Transverse colon (tissue), 4 donors: ENCODE measurements at regions not wholly inside any gene's neighbourhood (a gene's known extent, or its start where the extent isn't known, plus 50 kb on each side); places are given as distances from the start of the nearest gene placed in this dataset.

ENCODE experiments used
- DNase-seq: peaks from one replicate; pipeline ENCODE4 v3.0.0-alpha.2; 2019
- H3K27ac ChIP-seq, 4 donors: fragments of 200-600 bp; sonication (generic); 2 replicates each; pipeline ENCODE4 v1.5.1; 2016 to 2018; ENCODE audit warnings: inconsistent platforms in 4 of 4
- H3K27me3 ChIP-seq: fragments of 200-600 bp; sonication (generic); 2 replicates; pipeline ENCODE4 v1.5.1; 2017; ENCODE audit warnings: inconsistent platforms
- H3K36me3 ChIP-seq, 4 donors: fragments of 200-600 bp; sonication (generic); 2 replicates each; pipeline ENCODE4 v1.5.1; 2017 to 2019; ENCODE audit warnings: inconsistent platforms in 4 of 4
- H3K4me1 ChIP-seq, 4 donors: fragments of 200-600 bp; sonication (generic); 2 replicates each; pipeline ENCODE4 v1.5.1; 2017 to 2020; ENCODE audit warnings: inconsistent platforms in 4 of 4
- H3K4me3 ChIP-seq, 4 donors: fragments of 200-600 bp; sonication (generic); 1 replicate in 1 of 4; 2 replicates in 3 of 4; pipeline versions ENCODE4 v1.5.1 to v1.6.1; 2017 to 2019; ENCODE audit warnings: inconsistent platforms in 4 of 4
- H3K9me3 ChIP-seq, 2 donors: fragments of 200-600 bp; sonication (generic); 2 replicates each; pipeline ENCODE4 v1.5.1; 2017 to 2019; ENCODE audit warnings: inconsistent platforms in 2 of 2
- CTCF ChIP-seq, 5 experiments: fragments of 200-600 bp in 3 of 5; fragments of 450-650 bp in 2 of 5; sonication (generic) in 3 of 5; IDR thresholded peaks; 1 replicate in 2 of 5; 2 replicates in 3 of 5; pipeline ENCODE4 v1.5.1; 2016 to 2017; ENCODE audit warnings: antibody characterized with exemption in 5 of 5, inconsistent platforms in 3 of 5, mild to moderate bottlenecking in 2 of 5, moderate library complexity in 1 of 5
- EP300 ChIP-seq: sonication (generic); formaldehyde crosslinking; IDR thresholded peaks from one replicate; pipeline ENCODE4 v1.6.1; 2017; ENCODE audit warnings: antibody characterized with exemption, low read depth
- POLR2A ChIP-seq: fragments of 450-650 bp; IDR thresholded peaks from one replicate; pipeline ENCODE4 v1.6.1; 2016; ENCODE audit warnings: antibody characterized with exemption, mild to moderate bottlenecking, moderate library complexity
- POLR2AphosphoS5 ChIP-seq, 3 donors: sonication (generic); formaldehyde crosslinking; IDR thresholded peaks; one replicate each; pipeline ENCODE4 v1.6.1; 2016; ENCODE audit warnings: antibody characterized with exemption in 3 of 3
- WGBS, 2 donors: methylation state at CpG; one replicate each; pipeline ENCODE4 v1.1.5; 2018; ENCODE audit warnings: low coverage in 1 of 2; 5-methylcytosine and 5-hydroxymethylcytosine counted together
- in situ Hi-C, 4 donors: fragments of 200-750 bp; cut with MboI; loops; one replicate each; pipeline versions ENCODE4 v1.15.0 to v1.15.1; 2017; ENCODE audit warnings: low sequenced_read_pairs in 3 of 4, low pct_ligation_motif_present in 1 of 4, low pct_unique_long_range_greater_than_20kb in 1 of 4
- intact Hi-C: fragments of 100-400 bp; cut with DNase I; formaldehyde crosslinking; loops from one replicate; pipeline ENCODE4 v1.15.1; 2023; ENCODE audit warnings: low total_unique reads

- Histone ChIP-seq H3K27ac (no peak overlapping the region), H3K4me3 (no peak overlapping the region), H3K36me3 (no peaks in the 10 kb centered on the region), H3K9me3 (no peaks in the 10 kb centered on the region), H3K27me3 (no peaks in the 10 kb centered on the region), H3K4me1 (no peaks in the 10 kb centered on the region)
- 66 to 95% methylated on average over 2 of the region's 2 CpGs for WGBS, 2 donors
- TF ChIP-seq POLR2AphosphoS5 (IDR thresholded peaks at IDR 0.05), result no peak
- TF ChIP-seq EP300, result no peak
- no peak for TF ChIP-seq POLR2A
- no peak for TF ChIP-seq CTCF (IDR thresholded peaks at IDR 0.05)
- DNase-seq, result no peak
- intact Hi-C loops, result no loop called here
- in situ Hi-C loops, result no loop called here
Measured at GRCh38 chr1:72643142-72643541, 360.8 kb upstream of the NEGR1 start.

GRCh38 chr1:72637593-72637992 lies 355.3 kb upstream of the NEGR1 start:
- H3K4me3 ChIP-seq, result no peak overlapping the region
- H3K36me3 ChIP-seq, result no peaks in the 10 kb centered on the region
- DNase-seq, result no peak
- no peaks in the 10 kb centered on the region for H3K27me3 ChIP-seq
- H3K4me1 ChIP-seq, result no peaks in the 10 kb centered on the region
- WGBS, 2 donors, result 76 to 83% methylated on average over 1 of the region's 1 CpG
- intact Hi-C loops (no loop called here), in situ Hi-C loops (no loop called here)
- H3K9me3 ChIP-seq, result no peaks in the 10 kb centered on the region
- no peak overlapping the region for H3K27ac ChIP-seq
- TF ChIP-seq EP300 (no peak), POLR2A (no peak), CTCF (IDR thresholded peaks at IDR 0.05) (no peak), POLR2AphosphoS5 (IDR thresholded peaks at IDR 0.05) (no peak)

- WGBS, 2 donors, result 66 to 75% methylated on average over 2 of the region's 2 CpGs
- Histone ChIP-seq H3K4me3 (no peak overlapping the region), H3K4me1 (no peaks in the 10 kb centered on the region), H3K27ac (no peak overlapping the region), H3K36me3 (no peaks in the 10 kb centered on the region), H3K9me3 (no peaks in the 10 kb centered on the region), H3K27me3 (no peaks in the 10 kb centered on the region)
- intact Hi-C loops, result no loop called here
- in situ Hi-C loops, result no loop called here
- TF ChIP-seq CTCF (IDR thresholded peaks at IDR 0.05) (no peak), EP300 (no peak)
- DNase-seq, result no peak
Measured at GRCh38 chr1:72636631-72637030, 354.3 kb upstream of the NEGR1 start.

GRCh38 chr1:72635719-72636118 lies 353.4 kb upstream of the NEGR1 start:
- Histone ChIP-seq H3K9me3 (no peaks in the 10 kb centered on the region), H3K27me3 (no peaks in the 10 kb centered on the region), H3K4me3 (no peak overlapping the region), H3K27ac (no peak overlapping the region), H3K36me3 (no peaks in the 10 kb centered on the region), H3K4me1 (no peaks in the 10 kb centered on the region)
- intact Hi-C loops (no loop called here), in situ Hi-C loops (no loop called here)
- 57 to 81% methylated on average over 4 to 5 of the region's 5 CpGs for WGBS, 2 donors
- DNase-seq, result no peak
- TF ChIP-seq POLR2A (no peak), POLR2AphosphoS5 (IDR thresholded peaks at IDR 0.05) (no peak), EP300 (no peak), CTCF (IDR thresholded peaks at IDR 0.05) (no peak)
